GM23338 (cell line): ENCODE measurements at regions not wholly inside any gene's neighbourhood (a gene's known extent, or its start where the extent isn't known, plus 50 kb on each side); places are given as distances from the start of the nearest gene placed in this dataset.

Experiments used
- ATAC-seq: fragments of 200-7000 bp; cut with Tn5 transposase; 3 replicates; pipeline ENCODE4 v1.9.1; 2020
- DNase-seq: peaks from one replicate; pipeline ENCODE4 v3.0.0-alpha.2; 2015; ENCODE audit warnings: low spot score
- H2AFZ ChIP-seq: fragments of 200-600 bp; sonication (generic); 2 replicates; pipeline ENCODE4 v1.8.0; 2016; ENCODE audit warnings: antibody characterized with exemption, mild to moderate bottlenecking, moderate library complexity
- H3F3A ChIP-seq: fragments of 200-600 bp; sonication (generic); replicated peaks from 2 replicates; pipeline ENCODE4 v1.8.0; 2017; ENCODE audit warnings: antibody characterized with exemption, mixed run types, low read depth
- H3K27ac ChIP-seq: fragments of 200-600 bp; sonication (generic); 2 replicates; pipeline ENCODE4 v1.6.1; 2016; ENCODE audit warnings: low read depth
- H3K27me3 ChIP-seq: fragments of 200-600 bp; sonication (generic); 2 replicates; pipeline ENCODE4 v1.8.0; 2016; ENCODE audit warnings: mild to moderate bottlenecking, mixed run types, moderate library complexity; ENCODE audit not compliant: insufficient read depth
- H3K36me3 ChIP-seq: fragments of 200-600 bp; sonication (generic); 2 replicates; pipeline ENCODE4 v1.8.0; 2016; ENCODE audit warnings: mild to moderate bottlenecking; ENCODE audit not compliant: insufficient read depth
- H3K4me1 ChIP-seq: fragments of 200-600 bp; sonication (generic); 2 replicates; pipeline ENCODE4 v1.8.0; 2016; ENCODE audit warnings: mild to moderate bottlenecking, moderate library complexity; ENCODE audit not compliant: insufficient read depth
- H3K4me2 ChIP-seq: fragments of 200-600 bp; sonication (generic); 2 replicates; pipeline ENCODE4 v1.7.1; 2017; ENCODE audit warnings: mixed run types
- H3K4me3 ChIP-seq: fragments of 200-600 bp; sonication (generic); 2 replicates; pipeline ENCODE4 v1.6.1; 2016; ENCODE audit warnings: mixed run types
- H3K79me2 ChIP-seq: fragments of 200-600 bp; sonication (generic); replicated peaks from 2 replicates; pipeline ENCODE4 v1.8.0; 2017; ENCODE audit warnings: mild to moderate bottlenecking; ENCODE audit not compliant: insufficient read depth
- H3K9me2 ChIP-seq: fragments of 200-600 bp; sonication (generic); 2 replicates; pipeline ENCODE4 v1.8.0; 2017; ENCODE audit not compliant: insufficient read depth
- H4K20me1 ChIP-seq: fragments of 200-600 bp; sonication (generic); replicated peaks from 2 replicates; pipeline ENCODE4 v1.8.0; 2017; ENCODE audit warnings: mild to moderate bottlenecking; ENCODE audit not compliant: insufficient read depth
- H3K27ac Mint-ChIP-seq: 2 replicates; pipeline ENCODE4 v1.8.0; 2020; ENCODE audit warnings: inconsistent platforms, mild to moderate bottlenecking, moderate library complexity, mixed read lengths
- H3K27me3 Mint-ChIP-seq: 3 replicates; pipeline ENCODE4 v1.8.0; 2022; ENCODE audit warnings: low read depth, mild to moderate bottlenecking, moderate library complexity, mixed read lengths, inconsistent platforms; ENCODE audit not compliant: insufficient read depth, poor library complexity
- H3K36me3 Mint-ChIP-seq: 3 replicates; pipeline ENCODE4 v1.8.0; 2021; ENCODE audit warnings: low read depth, mild to moderate bottlenecking, inconsistent platforms, moderate library complexity, mixed read lengths
- H3K4me1 Mint-ChIP-seq: 3 replicates; pipeline ENCODE4 v1.8.0; 2020; ENCODE audit warnings: mild to moderate bottlenecking, inconsistent platforms, mixed read lengths
- H3K4me3 Mint-ChIP-seq: 3 replicates; pipeline ENCODE4 v1.8.0; 2021; ENCODE audit warnings: moderate library complexity, mild to moderate bottlenecking, inconsistent platforms, mixed read lengths
- H3K9me3 Mint-ChIP-seq: 3 replicates; pipeline ENCODE4 v1.8.0; 2020; ENCODE audit warnings: moderate library complexity, mild to moderate bottlenecking, inconsistent platforms, mixed read lengths
- ETS1 ChIP-seq: IDR thresholded peaks from 2 replicates; pipeline ENCODE4 v1.6.1; 2016; ENCODE audit warnings: antibody characterized with exemption
- EZH2phosphoT487 ChIP-seq: fragments of 200-600 bp; sonication (generic); IDR thresholded peaks from one replicate; pipeline ENCODE4 v1.8.1; 2018; ENCODE audit warnings: antibody characterized with exemption; ENCODE audit not compliant: unreplicated experiment
- NANOG ChIP-seq: IDR thresholded peaks from 2 replicates; pipeline ENCODE4 v1.6.1; 2016; ENCODE audit warnings: antibody characterized with exemption, borderline replicate concordance
- POLR2AphosphoS5 ChIP-seq: IDR thresholded peaks from 2 replicates; pipeline ENCODE4 v1.6.1; 2016; ENCODE audit warnings: antibody characterized with exemption, low read depth
- STAT1 ChIP-seq: IDR thresholded peaks from one replicate; pipeline ENCODE4 v1.6.1; 2016; ENCODE audit warnings: antibody characterized with exemption; ENCODE audit not compliant: unreplicated experiment
- TF ChIP-seq, protein P1 (sequence below): IDR thresholded peaks from one replicate; pipeline ENCODE4 v1.6.1; 2018; ENCODE audit warnings: antibody characterized with exemption; ENCODE audit not compliant: unreplicated experiment
- TF ChIP-seq, protein P2 (sequence below): fragments of 250-450 bp; sonication (Bioruptor Pico); IDR thresholded peaks from 2 replicates; pipeline ENCODE4 v1.5.0; 2020; ENCODE audit warnings: mild to moderate bottlenecking, moderate library complexity

DNA sequence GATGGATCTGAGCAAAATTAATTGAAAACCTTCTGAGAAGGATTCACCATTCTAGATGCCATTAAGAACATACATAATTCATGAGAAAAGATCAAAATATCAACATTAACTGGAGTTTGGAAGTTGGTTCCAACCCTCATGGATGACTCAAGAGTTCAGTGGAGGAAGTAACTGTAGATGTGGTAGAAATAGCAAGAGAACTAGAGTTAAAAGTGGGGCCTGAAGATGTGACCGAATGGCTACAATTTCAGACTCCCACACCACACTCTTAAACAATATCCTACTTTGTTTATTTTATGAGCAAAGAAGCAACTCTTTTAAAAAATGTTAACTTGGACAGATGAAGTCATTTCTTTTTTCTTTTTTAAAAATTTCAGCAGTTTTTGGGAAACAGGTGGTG is 354.3 kb downstream of the KLF12 start:
- no peaks in the 10 kb centered on the region for H4K20me1 ChIP-seq
- H3K4me1 ChIP-seq = no peaks in the 10 kb centered on the region
- TF ChIP-seq POLR2AphosphoS5 (no peak), NANOG (no peak), EZH2phosphoT487 (no peak), STAT1 (no peak), ETS1 (no peak)
- TF ChIP-seq, protein P1, sequence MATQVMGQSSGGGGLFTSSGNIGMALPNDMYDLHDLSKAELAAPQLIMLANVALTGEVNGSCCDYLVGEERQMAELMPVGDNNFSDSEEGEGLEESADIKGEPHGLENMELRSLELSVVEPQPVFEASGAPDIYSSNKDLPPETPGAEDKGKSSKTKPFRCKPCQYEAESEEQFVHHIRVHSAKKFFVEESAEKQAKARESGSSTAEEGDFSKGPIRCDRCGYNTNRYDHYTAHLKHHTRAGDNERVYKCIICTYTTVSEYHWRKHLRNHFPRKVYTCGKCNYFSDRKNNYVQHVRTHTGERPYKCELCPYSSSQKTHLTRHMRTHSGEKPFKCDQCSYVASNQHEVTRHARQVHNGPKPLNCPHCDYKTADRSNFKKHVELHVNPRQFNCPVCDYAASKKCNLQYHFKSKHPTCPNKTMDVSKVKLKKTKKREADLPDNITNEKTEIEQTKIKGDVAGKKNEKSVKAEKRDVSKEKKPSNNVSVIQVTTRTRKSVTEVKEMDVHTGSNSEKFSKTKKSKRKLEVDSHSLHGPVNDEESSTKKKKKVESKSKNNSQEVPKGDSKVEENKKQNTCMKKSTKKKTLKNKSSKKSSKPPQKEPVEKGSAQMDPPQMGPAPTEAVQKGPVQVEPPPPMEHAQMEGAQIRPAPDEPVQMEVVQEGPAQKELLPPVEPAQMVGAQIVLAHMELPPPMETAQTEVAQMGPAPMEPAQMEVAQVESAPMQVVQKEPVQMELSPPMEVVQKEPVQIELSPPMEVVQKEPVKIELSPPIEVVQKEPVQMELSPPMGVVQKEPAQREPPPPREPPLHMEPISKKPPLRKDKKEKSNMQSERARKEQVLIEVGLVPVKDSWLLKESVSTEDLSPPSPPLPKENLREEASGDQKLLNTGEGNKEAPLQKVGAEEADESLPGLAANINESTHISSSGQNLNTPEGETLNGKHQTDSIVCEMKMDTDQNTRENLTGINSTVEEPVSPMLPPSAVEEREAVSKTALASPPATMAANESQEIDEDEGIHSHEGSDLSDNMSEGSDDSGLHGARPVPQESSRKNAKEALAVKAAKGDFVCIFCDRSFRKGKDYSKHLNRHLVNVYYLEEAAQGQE = no peak
- TF ChIP-seq, protein P2, sequence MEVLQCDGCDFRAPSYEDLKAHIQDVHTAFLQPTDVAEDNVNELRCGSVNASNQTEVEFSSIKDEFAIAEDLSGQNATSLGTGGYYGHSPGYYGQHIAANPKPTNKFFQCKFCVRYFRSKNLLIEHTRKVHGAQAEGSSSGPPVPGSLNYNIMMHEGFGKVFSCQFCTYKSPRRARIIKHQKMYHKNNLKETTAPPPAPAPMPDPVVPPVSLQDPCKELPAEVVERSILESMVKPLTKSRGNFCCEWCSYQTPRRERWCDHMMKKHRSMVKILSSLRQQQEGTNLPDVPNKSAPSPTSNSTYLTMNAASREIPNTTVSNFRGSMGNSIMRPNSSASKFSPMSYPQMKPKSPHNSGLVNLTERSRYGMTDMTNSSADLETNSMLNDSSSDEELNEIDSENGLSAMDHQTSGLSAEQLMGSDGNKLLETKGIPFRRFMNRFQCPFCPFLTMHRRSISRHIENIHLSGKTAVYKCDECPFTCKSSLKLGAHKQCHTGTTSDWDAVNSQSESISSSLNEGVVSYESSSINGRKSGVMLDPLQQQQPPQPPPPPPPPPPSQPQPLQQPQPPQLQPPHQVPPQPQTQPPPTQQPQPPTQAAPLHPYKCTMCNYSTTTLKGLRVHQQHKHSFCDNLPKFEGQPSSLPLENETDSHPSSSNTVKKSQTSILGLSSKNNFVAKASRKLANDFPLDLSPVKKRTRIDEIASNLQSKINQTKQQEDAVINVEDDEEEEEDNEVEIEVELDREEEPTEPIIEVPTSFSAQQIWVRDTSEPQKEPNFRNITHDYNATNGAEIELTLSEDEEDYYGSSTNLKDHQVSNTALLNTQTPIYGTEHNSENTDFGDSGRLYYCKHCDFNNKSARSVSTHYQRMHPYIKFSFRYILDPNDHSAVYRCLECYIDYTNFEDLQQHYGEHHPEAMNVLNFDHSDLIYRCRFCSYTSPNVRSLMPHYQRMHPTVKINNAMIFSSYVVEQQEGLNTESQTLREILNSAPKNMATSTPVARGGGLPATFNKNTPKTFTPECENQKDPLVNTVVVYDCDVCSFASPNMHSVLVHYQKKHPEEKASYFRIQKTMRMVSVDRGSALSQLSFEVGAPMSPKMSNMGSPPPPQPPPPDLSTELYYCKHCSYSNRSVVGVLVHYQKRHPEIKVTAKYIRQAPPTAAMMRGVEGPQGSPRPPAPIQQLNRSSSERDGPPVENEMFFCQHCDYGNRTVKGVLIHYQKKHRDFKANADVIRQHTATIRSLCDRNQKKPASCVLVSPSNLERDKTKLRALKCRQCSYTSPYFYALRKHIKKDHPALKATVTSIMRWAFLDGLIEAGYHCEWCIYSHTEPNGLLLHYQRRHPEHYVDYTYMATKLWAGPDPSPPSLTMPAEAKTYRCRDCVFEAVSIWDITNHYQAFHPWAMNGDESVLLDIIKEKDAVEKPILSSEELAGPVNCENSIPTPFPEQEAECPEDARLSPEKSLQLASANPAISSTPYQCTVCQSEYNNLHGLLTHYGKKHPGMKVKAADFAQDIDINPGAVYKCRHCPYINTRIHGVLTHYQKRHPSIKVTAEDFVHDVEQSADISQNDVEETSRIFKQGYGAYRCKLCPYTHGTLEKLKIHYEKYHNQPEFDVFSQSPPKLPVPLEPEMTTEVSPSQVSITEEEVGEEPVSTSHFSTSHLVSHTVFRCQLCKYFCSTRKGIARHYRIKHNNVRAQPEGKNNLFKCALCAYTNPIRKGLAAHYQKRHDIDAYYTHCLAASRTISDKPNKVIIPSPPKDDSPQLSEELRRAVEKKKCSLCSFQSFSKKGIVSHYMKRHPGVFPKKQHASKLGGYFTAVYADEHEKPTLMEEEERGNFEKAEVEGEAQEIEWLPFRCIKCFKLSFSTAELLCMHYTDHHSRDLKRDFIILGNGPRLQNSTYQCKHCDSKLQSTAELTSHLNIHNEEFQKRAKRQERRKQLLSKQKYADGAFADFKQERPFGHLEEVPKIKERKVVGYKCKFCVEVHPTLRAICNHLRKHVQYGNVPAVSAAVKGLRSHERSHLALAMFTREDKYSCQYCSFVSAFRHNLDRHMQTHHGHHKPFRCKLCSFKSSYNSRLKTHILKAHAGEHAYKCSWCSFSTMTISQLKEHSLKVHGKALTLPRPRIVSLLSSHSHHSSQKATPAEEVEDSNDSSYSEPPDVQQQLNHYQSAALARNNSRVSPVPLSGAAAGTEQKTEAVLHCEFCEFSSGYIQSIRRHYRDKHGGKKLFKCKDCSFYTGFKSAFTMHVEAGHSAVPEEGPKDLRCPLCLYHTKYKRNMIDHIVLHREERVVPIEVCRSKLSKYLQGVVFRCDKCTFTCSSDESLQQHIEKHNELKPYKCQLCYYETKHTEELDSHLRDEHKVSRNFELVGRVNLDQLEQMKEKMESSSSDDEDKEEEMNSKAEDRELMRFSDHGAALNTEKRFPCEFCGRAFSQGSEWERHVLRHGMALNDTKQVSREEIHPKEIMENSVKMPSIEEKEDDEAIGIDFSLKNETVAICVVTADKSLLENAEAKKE (CRISPR knock-in tag) = no peak
- DNase-seq (no peak), ATAC-seq (no peak)
- no peak overlapping the region for H3K4me2 ChIP-seq
- Mint-ChIP-seq H3K9me3 (no peaks in the 10 kb centered on the region), H3K36me3 (no peaks in the 10 kb centered on the region), H3K27ac (no peak overlapping the region), H3K27me3 (no peaks in the 10 kb centered on the region), H3K4me1 (no peaks in the 10 kb centered on the region; the same call in 2 of the 3 replicates), H3K4me3 (no peak overlapping the region)
- no peak overlapping the region for H3K4me3 ChIP-seq
- H2AFZ ChIP-seq = no peak overlapping the region
- no peaks in the 10 kb centered on the region for H3K9me2 ChIP-seq
- no peaks in the 10 kb centered on the region for H3K79me2 ChIP-seq
- no peaks in the 10 kb centered on the region for H3F3A ChIP-seq
- H3K36me3 ChIP-seq = no peaks in the 10 kb centered on the region
- no peaks in the 10 kb centered on the region for H3K27me3 ChIP-seq
- no peak overlapping the region for H3K27ac ChIP-seq
